CD1c-positive myeloid dendritic cell (primary cell): ENCODE measurements at regions not wholly inside any gene's neighbourhood (a gene's known extent, or its start where the extent isn't known, plus 50 kb on each side); places are given as distances from the start of the nearest gene placed in this dataset.

Experiments used
- DNase-seq: peaks from one replicate; pipeline ENCODE4 v3.0.0-alpha.2; 2016; ENCODE audit errors: extremely low spot score

- no peak for DNase-seq
These were observed 244.4 kb downstream of the LRRIQ3 start for GRCh38 chr1:73953586-73953985.

GRCh38 chr1:73953186-73953585 lies 244.8 kb downstream of the LRRIQ3 start:
- DNase-seq = no peak

GRCh38 chr1:73948055-73948454 lies 249.9 kb downstream of the LRRIQ3 start:
- DNase-seq = no peak

- no peak for DNase-seq
These were observed 251.0 kb downstream of the LRRIQ3 start for GRCh38 chr1:73947009-73947408.

GRCh38 chr1:73943270-73943669 lies 254.7 kb downstream of the LRRIQ3 start:
- DNase-seq = no peak

GRCh38 chr1:73930293-73930692 lies 267.7 kb downstream of the LRRIQ3 start:
- DNase-seq = no peak

GRCh38 chr1:73914951-73915350 lies 283.0 kb downstream of the LRRIQ3 start:
- DNase-seq = no peak

- DNase-seq = no peak
These were observed 285.0 kb downstream of the LRRIQ3 start for GRCh38 chr1:73913025-73913424.

GRCh38 chr1:73911849-73912248 lies 286.1 kb downstream of the LRRIQ3 start:
- DNase-seq = no peak

GRCh38 chr1:73910466-73910865 lies 287.5 kb downstream of the LRRIQ3 start:
- DNase-seq = no peak

GRCh38 chr1:73910062-73910461 lies 287.9 kb downstream of the LRRIQ3 start:
- DNase-seq = no peak

GRCh38 chr1:73909043-73909562 lies 288.9 kb downstream of the LRRIQ3 start:
- DNase-seq = no peak

GRCh38 chr1:73907051-73907450 lies 290.9 kb downstream of the LRRIQ3 start:
- no peak for DNase-seq

GRCh38 chr1:73903092-73903491 lies 294.9 kb downstream of the LRRIQ3 start:
- DNase-seq = no peak

GRCh38 chr1:73901738-73902137 lies 296.2 kb downstream of the LRRIQ3 start:
- no peak for DNase-seq

- no peak for DNase-seq
These were observed 298.7 kb downstream of the LRRIQ3 start for GRCh38 chr1:73899311-73899710.

- DNase-seq = no peak
These were observed 299.4 kb downstream of the LRRIQ3 start for GRCh38 chr1:73898540-73898939.

GRCh38 chr1:73887412-73887811 lies 310.6 kb downstream of the LRRIQ3 start:
- no peak for DNase-seq

- DNase-seq = no peak
These were observed 311.3 kb downstream of the LRRIQ3 start for GRCh38 chr1:73886716-73887115.

- DNase-seq = no peak
These were observed 323.2 kb downstream of the LRRIQ3 start for GRCh38 chr1:73874806-73875205.

GRCh38 chr1:73868810-73869336 lies 329.1 kb downstream of the LRRIQ3 start:
- no peak for DNase-seq

GRCh38 chr1:73862355-73862754 lies 335.6 kb downstream of the LRRIQ3 start:
- DNase-seq = no peak

GRCh38 chr1:73860421-73860950 lies 337.5 kb downstream of the LRRIQ3 start:
- no peak for DNase-seq

GRCh38 chr1:73859227-73859626 lies 338.7 kb downstream of the LRRIQ3 start:
- no peak for DNase-seq
